Transverse colon (tissue), 4 donors: ENCODE measurements at regions not wholly inside any gene's neighbourhood (a gene's known extent, or its start where the extent isn't known, plus 50 kb on each side); places are given as distances from the start of the nearest gene placed in this dataset.

ENCODE experiments used
- DNase-seq: peaks from one replicate; pipeline ENCODE4 v3.0.0-alpha.2; 2019
- H3K27ac ChIP-seq, 4 donors: fragments of 200-600 bp; sonication (generic); 2 replicates each; pipeline ENCODE4 v1.5.1; 2016 to 2018; ENCODE audit warnings: inconsistent platforms in 4 of 4
- H3K27me3 ChIP-seq: fragments of 200-600 bp; sonication (generic); 2 replicates; pipeline ENCODE4 v1.5.1; 2017; ENCODE audit warnings: inconsistent platforms
- H3K36me3 ChIP-seq, 4 donors: fragments of 200-600 bp; sonication (generic); 2 replicates each; pipeline ENCODE4 v1.5.1; 2017 to 2019; ENCODE audit warnings: inconsistent platforms in 4 of 4
- H3K4me1 ChIP-seq, 4 donors: fragments of 200-600 bp; sonication (generic); 2 replicates each; pipeline ENCODE4 v1.5.1; 2017 to 2020; ENCODE audit warnings: inconsistent platforms in 4 of 4
- H3K4me3 ChIP-seq, 4 donors: fragments of 200-600 bp; sonication (generic); 1 replicate in 1 of 4; 2 replicates in 3 of 4; pipeline versions ENCODE4 v1.5.1 to v1.6.1; 2017 to 2019; ENCODE audit warnings: inconsistent platforms in 4 of 4
- H3K9me3 ChIP-seq, 2 donors: fragments of 200-600 bp; sonication (generic); 2 replicates each; pipeline ENCODE4 v1.5.1; 2017 to 2019; ENCODE audit warnings: inconsistent platforms in 2 of 2
- CTCF ChIP-seq, 5 experiments: fragments of 200-600 bp in 3 of 5; fragments of 450-650 bp in 2 of 5; sonication (generic) in 3 of 5; IDR thresholded peaks; 1 replicate in 2 of 5; 2 replicates in 3 of 5; pipeline ENCODE4 v1.5.1; 2016 to 2017; ENCODE audit warnings: antibody characterized with exemption in 5 of 5, inconsistent platforms in 3 of 5, mild to moderate bottlenecking in 2 of 5, moderate library complexity in 1 of 5
- EP300 ChIP-seq: sonication (generic); formaldehyde crosslinking; IDR thresholded peaks from one replicate; pipeline ENCODE4 v1.6.1; 2017; ENCODE audit warnings: antibody characterized with exemption, low read depth
- POLR2A ChIP-seq: fragments of 450-650 bp; IDR thresholded peaks from one replicate; pipeline ENCODE4 v1.6.1; 2016; ENCODE audit warnings: antibody characterized with exemption, mild to moderate bottlenecking, moderate library complexity
- POLR2AphosphoS5 ChIP-seq, 3 donors: sonication (generic); formaldehyde crosslinking; IDR thresholded peaks; one replicate each; pipeline ENCODE4 v1.6.1; 2016; ENCODE audit warnings: antibody characterized with exemption in 3 of 3
- WGBS, 2 donors: methylation state at CpG; one replicate each; pipeline ENCODE4 v1.1.5; 2018; ENCODE audit warnings: low coverage in 1 of 2; 5-methylcytosine and 5-hydroxymethylcytosine counted together
- in situ Hi-C, 4 donors: fragments of 200-750 bp; cut with MboI; loops; one replicate each; pipeline versions ENCODE4 v1.15.0 to v1.15.1; 2017; ENCODE audit warnings: low sequenced_read_pairs in 3 of 4, low pct_ligation_motif_present in 1 of 4, low pct_unique_long_range_greater_than_20kb in 1 of 4
- intact Hi-C: fragments of 100-400 bp; cut with DNase I; formaldehyde crosslinking; loops from one replicate; pipeline ENCODE4 v1.15.1; 2023; ENCODE audit warnings: low total_unique reads

GRCh38 chr1:38287036-38287435, 240.4 kb upstream of the POU3F1 start:
- no peak overlapping the region for H3K4me3 ChIP-seq
- peaks cover 8% of the 10 kb centered on the region for H3K27me3 ChIP-seq
- no peak overlapping the region for H3K27ac ChIP-seq
- no peak for TF ChIP-seq POLR2AphosphoS5 (IDR thresholded peaks at IDR 0.05)
- TF ChIP-seq EP300, result no peak
- no peak for TF ChIP-seq POLR2A
- no peak for TF ChIP-seq CTCF (IDR thresholded peaks at IDR 0.05)
- in situ Hi-C loops (no loop called here), intact Hi-C loops (no loop called here)
- H3K4me1 ChIP-seq, result no peaks in the 10 kb centered on the region
- H3K9me3 ChIP-seq, result no peaks in the 10 kb centered on the region
- DNase-seq, result no peak
- 89% methylated on average over 2 of the region's 2 CpGs; no CpG with 5 or more reads in 1 of the 2 donors for WGBS, 2 donors
- no peaks in the 10 kb centered on the region for H3K36me3 ChIP-seq

GRCh38 chr1:38285807-38286530, 239.4 kb upstream of the POU3F1 start:
- Histone ChIP-seq H3K36me3 (no peaks in the 10 kb centered on the region), H3K4me1 (no peaks in the 10 kb centered on the region), H3K9me3 (no peaks in the 10 kb centered on the region), H3K27ac (no peak overlapping the region), H3K27me3 (no peaks in the 10 kb centered on the region), H3K4me3 (no peak overlapping the region)
- intact Hi-C loops, result no loop called here
- 57 to 90% methylated on average over 2 to 12 of the region's 12 CpGs for WGBS, 2 donors
- DNase-seq, result no peak
- in situ Hi-C loops, result no loop called here
- TF ChIP-seq CTCF (IDR thresholded peaks at IDR 0.05) (no peak), EP300 (no peak), POLR2A (no peak), POLR2AphosphoS5 (IDR thresholded peaks at IDR 0.05) (no peak)

GRCh38 chr1:38284953-38285352, 238.4 kb upstream of the POU3F1 start:
- in situ Hi-C loops, result no loop called here
- Histone ChIP-seq H3K4me3 (no peak overlapping the region), H3K36me3 (no peaks in the 10 kb centered on the region), H3K9me3 (no peaks in the 10 kb centered on the region), H3K27me3 (peaks cover 3% of the 10 kb centered on the region), H3K4me1 (no peaks in the 10 kb centered on the region), H3K27ac (no peak overlapping the region)
- no peak for DNase-seq
- TF ChIP-seq CTCF (IDR thresholded peaks at IDR 0.05), result no peak
- no peak for TF ChIP-seq POLR2A
- no peak for TF ChIP-seq EP300
- TF ChIP-seq POLR2AphosphoS5 (IDR thresholded peaks at IDR 0.05), result no peak
- intact Hi-C loops, result no loop called here
- 66% methylated on average over 5 of the region's 5 CpGs; no CpG with 5 or more reads in 1 of the 2 donors for WGBS, 2 donors

GRCh38 chr1:38283696-38284470, 237.3 kb upstream of the POU3F1 start:
- Histone ChIP-seq H3K27ac (no peak overlapping the region), H3K36me3 (no peaks in the 10 kb centered on the region), H3K27me3 (peaks cover 3% of the 10 kb centered on the region), H3K9me3 (peaks cover 0 to 8% of the 10 kb centered on the region in 2 donors), H3K4me1 (no peaks in the 10 kb centered on the region), H3K4me3 (no peak overlapping the region)
- 75 to 77% methylated on average over 8 to 14 of the region's 14 CpGs for WGBS, 2 donors
- in situ Hi-C loops, result no loop called here
- DNase-seq, result no peak
- TF ChIP-seq POLR2A (no peak), POLR2AphosphoS5 (IDR thresholded peaks at IDR 0.05) (no peak), EP300 (no peak), CTCF (IDR thresholded peaks at IDR 0.05) (no peak)
- intact Hi-C loops, result no loop called here
